ENCODE measurements at regions not wholly inside any gene's neighbourhood (a gene's known extent, or its start where the extent isn't known, plus 50 kb on each side); places are given as distances from the start of the nearest gene placed in this dataset.

DNA sequence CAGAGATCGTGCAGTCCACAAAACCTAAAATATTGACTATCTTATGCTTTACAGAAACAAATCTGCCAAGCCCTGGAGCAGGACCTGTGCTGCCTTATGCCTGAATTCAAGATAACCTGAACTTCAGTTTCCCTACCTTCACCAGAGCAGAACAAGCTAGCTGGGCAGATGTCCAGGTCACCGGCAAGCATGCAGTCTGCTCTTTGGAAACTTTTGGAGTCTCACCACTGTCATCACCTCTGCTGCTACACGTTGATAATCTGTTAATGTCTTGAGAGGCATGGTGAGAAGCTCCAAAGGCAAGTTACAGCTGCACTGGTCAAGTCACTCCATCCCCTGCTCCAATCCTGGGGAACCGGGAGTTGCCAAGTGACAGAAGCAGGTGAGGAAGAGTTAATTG is 354.2 kb downstream of the RBM43 start:
- POLR2A ChIA-PET = no interaction called here

DNA sequence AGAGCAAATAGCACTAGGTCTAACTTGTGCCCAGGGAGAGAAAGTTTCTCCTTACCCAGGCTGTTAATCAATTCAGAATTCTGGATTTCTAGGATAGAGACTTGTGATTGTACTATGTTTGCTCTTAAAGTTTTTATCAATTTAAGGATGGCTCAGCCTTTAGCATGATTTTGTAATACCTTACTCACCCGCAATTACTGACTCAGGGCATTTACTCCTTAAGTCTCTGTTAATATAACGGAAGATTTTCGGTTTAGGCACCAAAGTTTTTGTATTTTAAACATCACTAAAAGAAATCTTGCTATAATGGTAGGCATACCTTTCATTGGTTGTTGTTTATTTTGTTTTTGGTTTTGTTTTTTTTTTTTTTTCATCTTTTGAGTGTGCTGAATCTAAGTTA is 358.2 kb downstream of the RBM43 start:
- no peak overlapping the region for H3K27ac Mint-ChIP-seq
- H3K9me3 Mint-ChIP-seq = no peaks in the 10 kb centered on the region
- DNase-seq = no peak
- H3K4me1 Mint-ChIP-seq = no peaks in the 10 kb centered on the region
- ChIA-PET CTCF (no interaction called here), POLR2A (no interaction called here)
- H3K4me3 Mint-ChIP-seq = no peak overlapping the region
- no peaks in the 10 kb centered on the region for H3K27me3 Mint-ChIP-seq
- H3K36me3 Mint-ChIP-seq (ENCODE audit: low read depth) = no peaks in the 10 kb centered on the region

More for the DNA sequence above, 354.2 kb downstream of the RBM43 start:
- H3K9me3 Mint-ChIP-seq = no peaks in the 10 kb centered on the region
- H3K27me3 Mint-ChIP-seq = no peaks in the 10 kb centered on the region
- H3K27ac Mint-ChIP-seq = no peak overlapping the region
- DNase-seq = no peak
- no peaks in the 10 kb centered on the region for H3K4me1 Mint-ChIP-seq
- H3K4me3 Mint-ChIP-seq = no peak overlapping the region
- CTCF ChIA-PET = no interaction called here
- no peaks in the 10 kb centered on the region for H3K36me3 Mint-ChIP-seq (ENCODE audit: low read depth)

DNA sequence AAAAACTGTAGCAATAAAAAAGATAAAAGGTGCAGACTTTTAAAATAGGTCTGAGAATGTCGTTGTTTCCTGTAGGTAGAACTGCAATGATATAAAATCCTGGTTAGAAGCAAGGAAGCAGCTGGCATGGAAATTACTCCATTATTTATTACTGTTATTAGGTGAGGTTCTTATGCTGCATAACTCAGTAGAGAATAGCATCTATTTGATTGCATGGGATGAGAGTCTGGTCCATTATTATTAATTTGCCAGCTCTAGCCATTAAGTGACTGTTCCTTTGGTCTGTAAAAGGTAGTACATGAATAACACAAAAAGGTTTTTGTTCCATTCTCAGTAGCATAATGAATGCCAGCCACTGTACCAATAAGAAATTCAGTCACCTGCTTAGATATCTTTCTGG is 358.6 kb downstream of the RBM43 start:
- no peak for DNase-seq
- CTCF ChIA-PET = no interaction called here
- Mint-ChIP-seq H3K4me3 (no peak overlapping the region), H3K27ac (no peak overlapping the region), H3K9me3 (no peaks in the 10 kb centered on the region), H3K4me1 (no peaks in the 10 kb centered on the region), H3K36me3 (ENCODE audit: low read depth) (no peaks in the 10 kb centered on the region), H3K27me3 (no peaks in the 10 kb centered on the region)
- POLR2A ChIA-PET = no interaction called here

DNA sequence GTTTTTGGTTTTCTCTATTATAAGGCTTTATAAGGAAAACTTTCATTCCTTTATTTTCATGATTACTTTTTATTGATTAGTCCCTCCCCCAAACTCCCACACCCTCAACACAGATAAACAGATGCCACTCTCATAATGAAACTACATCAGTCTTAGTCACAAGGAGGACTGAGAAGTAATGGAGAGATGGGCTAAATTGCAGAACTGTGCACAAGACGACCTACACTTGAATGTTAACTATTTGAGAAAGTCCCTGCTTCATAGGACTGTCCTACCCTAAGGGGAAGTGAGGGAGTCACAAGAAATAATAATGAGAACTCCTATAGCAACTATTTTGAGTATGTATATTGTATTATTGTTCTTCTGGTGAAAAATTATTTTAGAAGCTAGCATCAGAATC is 360.8 kb downstream of the RBM43 start:
- DNase-seq = no peak
- CTCF ChIA-PET = no interaction called here
- Mint-ChIP-seq H3K27me3 (no peaks in the 10 kb centered on the region), H3K4me1 (no peaks in the 10 kb centered on the region), H3K4me3 (no peak overlapping the region), H3K9me3 (no peaks in the 10 kb centered on the region), H3K27ac (no peak overlapping the region), H3K36me3 (ENCODE audit: low read depth) (no peaks in the 10 kb centered on the region)
- POLR2A ChIA-PET = no interaction called here

DNA sequence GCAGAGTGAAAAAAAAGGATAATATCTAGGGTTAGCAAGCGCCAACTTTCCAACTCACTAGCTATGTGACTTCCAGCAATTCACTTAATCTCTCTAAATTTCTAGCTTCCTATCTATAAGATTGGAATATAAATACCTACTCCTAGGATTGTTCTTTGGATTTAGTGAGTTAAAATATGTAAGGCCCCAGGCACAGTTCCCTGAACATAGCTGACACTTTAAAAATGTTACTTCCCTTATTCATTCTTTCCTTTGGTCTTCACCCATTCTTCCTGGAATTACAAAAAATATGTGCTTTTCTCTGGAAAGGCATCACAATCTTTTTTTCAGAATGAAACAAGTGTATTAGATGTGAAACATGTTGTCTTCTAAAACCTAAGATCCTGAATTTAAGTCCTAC is 365.7 kb downstream of the RBM43 start:
- Mint-ChIP-seq H3K27me3 (peaks cover 4% of the 10 kb centered on the region), H3K27ac (no peak overlapping the region), H3K36me3 (ENCODE audit: low read depth) (no peaks in the 10 kb centered on the region), H3K4me1 (no peaks in the 10 kb centered on the region), H3K9me3 (no peaks in the 10 kb centered on the region), H3K4me3 (no peak overlapping the region)
- ChIA-PET CTCF (no interaction called here), POLR2A (interaction anchor here (0.6 kb wide), 1 partner anchor 329 kb away, joined by 3 read pairs; no protein-coding TSS in a partner anchor)
- no peak for DNase-seq

DNA sequence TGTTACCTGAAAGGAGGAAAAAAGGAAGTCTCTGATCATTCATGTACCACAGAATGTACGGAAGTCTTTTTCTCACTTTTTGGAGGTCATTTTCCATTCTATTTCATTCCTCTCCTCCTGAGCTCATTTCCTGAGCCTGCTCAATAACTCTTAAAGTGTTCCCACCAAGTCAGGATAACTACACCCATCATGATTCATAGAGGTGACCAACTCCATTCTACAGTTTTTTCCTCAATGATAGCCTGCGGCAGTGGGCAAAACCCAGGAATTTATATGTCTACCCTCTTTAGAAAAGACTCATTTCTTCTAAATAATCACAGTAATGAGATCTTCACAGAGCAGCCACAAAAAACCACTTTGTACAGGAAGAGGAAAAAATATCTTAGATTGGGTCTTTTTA is 372.5 kb downstream of the RBM43 start:
- POLR2A ChIA-PET = no interaction called here
- Mint-ChIP-seq H3K36me3 (ENCODE audit: low read depth) (no peaks in the 10 kb centered on the region), H3K9me3 (no peaks in the 10 kb centered on the region), H3K4me3 (no peak overlapping the region), H3K27me3 (peaks cover 4% of the 10 kb centered on the region), H3K27ac (no peak overlapping the region), H3K4me1 (no peaks in the 10 kb centered on the region)
- CTCF ChIA-PET = no interaction called here
- no peak for DNase-seq

DNA sequence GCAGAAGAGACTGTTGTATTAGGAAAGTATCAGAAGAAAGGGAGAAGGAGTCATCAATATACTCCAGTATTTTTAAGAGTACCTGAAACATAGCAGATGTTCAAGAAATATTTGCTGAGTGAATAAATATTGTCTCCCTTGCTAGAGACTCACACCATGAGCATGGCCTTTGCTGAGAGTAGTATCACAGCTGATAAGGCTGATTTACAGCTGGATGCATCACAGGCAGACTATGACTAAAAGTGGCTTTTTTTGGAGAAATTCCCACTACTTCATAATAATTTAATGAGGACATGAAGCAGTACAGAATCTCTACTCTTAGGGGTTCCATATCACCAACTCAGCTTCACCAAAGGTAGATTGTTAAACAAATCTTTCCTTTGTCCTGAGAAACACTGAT is 373.3 kb downstream of the RBM43 start:
- Mint-ChIP-seq H3K4me1 (no peaks in the 10 kb centered on the region), H3K4me3 (no peak overlapping the region), H3K27ac (no peak overlapping the region)

DNA sequence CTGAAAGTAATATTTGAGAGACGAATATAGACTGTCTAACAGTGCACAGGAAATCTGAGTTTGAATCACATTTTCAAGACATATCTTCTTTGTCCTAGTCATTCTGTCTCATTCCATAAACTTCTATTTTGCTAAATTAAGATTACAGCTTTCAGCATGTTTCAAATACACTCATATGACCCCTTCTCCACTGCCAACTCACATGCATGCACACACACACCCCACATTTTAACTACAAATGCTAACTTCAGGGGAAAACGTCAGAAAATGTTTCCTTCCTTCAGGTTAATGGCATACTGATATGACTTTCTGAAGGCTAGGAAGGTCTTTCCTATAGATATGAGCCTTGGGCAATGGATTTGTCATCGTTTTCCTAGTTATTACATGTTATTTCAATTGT is 373.7 kb downstream of the RBM43 start:
- peaks cover 4% of the 10 kb centered on the region for H3K27me3 Mint-ChIP-seq
- H3K4me3 Mint-ChIP-seq = no peak overlapping the region
- ChIA-PET POLR2A (no interaction called here), CTCF (no interaction called here)
- no peak for DNase-seq
- no peaks in the 10 kb centered on the region for H3K9me3 Mint-ChIP-seq
- no peaks in the 10 kb centered on the region for H3K36me3 Mint-ChIP-seq (ENCODE audit: low read depth)
- H3K27ac Mint-ChIP-seq = no peak overlapping the region
- H3K4me1 Mint-ChIP-seq = no peaks in the 10 kb centered on the region

More for the DNA sequence above, 373.3 kb downstream of the RBM43 start:
- no peak for DNase-seq
- Mint-ChIP-seq H3K36me3 (ENCODE audit: low read depth) (no peaks in the 10 kb centered on the region), H3K9me3 (no peaks in the 10 kb centered on the region), H3K27me3 (peaks cover 4% of the 10 kb centered on the region)
- CTCF ChIA-PET = no interaction called here
- POLR2A ChIA-PET = no interaction called here

DNA sequence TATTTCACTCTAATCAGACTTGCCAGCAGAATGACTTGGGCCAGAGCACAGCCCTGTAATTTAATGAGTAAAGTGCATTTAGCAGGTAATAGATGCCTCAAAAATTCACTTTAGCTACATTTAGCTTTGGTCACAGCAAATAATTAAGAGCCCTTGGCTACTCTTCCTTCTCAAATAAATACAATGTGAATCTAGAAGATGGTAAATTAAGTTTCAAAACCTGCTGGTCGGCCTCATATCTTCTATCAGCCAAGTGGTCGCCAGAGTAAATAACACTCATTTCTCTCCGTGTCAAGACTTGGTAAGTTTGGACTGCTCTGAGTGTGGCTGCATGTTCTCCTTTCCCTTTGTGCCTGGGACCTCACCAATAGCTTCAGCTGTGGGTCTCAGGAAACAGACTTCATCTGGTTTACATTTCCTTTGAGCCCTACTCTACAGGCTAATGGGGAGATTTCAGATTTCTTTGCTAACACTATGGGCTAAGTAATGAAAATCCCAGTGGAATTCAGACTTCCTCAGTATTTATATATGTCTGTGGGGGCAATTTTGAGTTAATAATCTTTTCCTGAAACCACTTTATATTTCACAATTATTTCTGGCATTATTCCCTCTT is 375.8 kb downstream of the RBM43 start:
- Mint-ChIP-seq H3K4me3 (no peak overlapping the region), H3K9me3 (no peaks in the 10 kb centered on the region), H3K27ac (no peak overlapping the region), H3K36me3 (ENCODE audit: low read depth) (no peaks in the 10 kb centered on the region), H3K27me3 (no peaks in the 10 kb centered on the region), H3K4me1 (no peaks in the 10 kb centered on the region)
- CTCF ChIA-PET = no interaction called here
- DNase-seq = no peak
- POLR2A ChIA-PET = no interaction called here

DNA sequence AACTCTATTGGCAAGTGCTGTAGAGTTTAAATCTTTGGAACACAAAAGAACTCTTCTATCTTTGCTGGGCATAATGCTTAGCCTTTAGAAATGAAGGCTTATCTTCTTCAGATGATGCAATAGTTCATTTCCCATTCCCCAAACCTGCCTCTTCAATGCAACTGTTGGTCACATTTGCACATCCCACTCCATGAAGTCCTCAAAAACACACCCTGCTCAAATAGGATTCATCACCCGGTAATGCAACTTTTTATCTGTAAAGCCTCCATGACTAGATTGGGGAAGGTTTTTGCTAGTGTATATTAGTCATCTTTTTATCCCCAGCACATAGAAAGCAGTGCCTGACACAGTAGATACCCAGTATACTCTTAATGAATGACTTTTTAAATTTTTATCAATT is 376.4 kb downstream of the RBM43 start:
- Mint-ChIP-seq H3K9me3 (no peaks in the 10 kb centered on the region), H3K4me3 (no peak overlapping the region), H3K36me3 (ENCODE audit: low read depth) (no peaks in the 10 kb centered on the region), H3K27ac (no peak overlapping the region), H3K27me3 (no peaks in the 10 kb centered on the region), H3K4me1 (no peaks in the 10 kb centered on the region)
- ChIA-PET POLR2A (no interaction called here), CTCF (no interaction called here)
- no peak for DNase-seq

DNA sequence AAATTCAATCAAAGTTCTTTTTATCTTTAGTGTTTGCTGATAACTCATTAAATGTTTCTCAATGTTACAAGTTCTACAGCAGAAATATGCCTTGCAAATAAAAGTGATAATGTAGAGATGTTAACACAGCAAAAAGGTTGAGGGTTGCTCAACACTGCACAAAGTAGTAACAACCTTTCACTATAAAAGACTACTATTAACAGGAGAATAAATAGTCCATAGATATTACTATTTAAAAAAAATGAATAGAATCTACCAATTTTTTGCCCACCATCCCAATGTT is 378.1 kb downstream of the RBM43 start:
- Mint-ChIP-seq H3K36me3 (ENCODE audit: low read depth) (no peaks in the 10 kb centered on the region), H3K4me1 (no peaks in the 10 kb centered on the region), H3K27me3 (no peaks in the 10 kb centered on the region), H3K4me3 (no peak overlapping the region), H3K9me3 (no peaks in the 10 kb centered on the region), H3K27ac (no peak overlapping the region)
- CTCF ChIA-PET = no interaction called here
- POLR2A ChIA-PET = no interaction called here
- DNase-seq = no peak

DNA sequence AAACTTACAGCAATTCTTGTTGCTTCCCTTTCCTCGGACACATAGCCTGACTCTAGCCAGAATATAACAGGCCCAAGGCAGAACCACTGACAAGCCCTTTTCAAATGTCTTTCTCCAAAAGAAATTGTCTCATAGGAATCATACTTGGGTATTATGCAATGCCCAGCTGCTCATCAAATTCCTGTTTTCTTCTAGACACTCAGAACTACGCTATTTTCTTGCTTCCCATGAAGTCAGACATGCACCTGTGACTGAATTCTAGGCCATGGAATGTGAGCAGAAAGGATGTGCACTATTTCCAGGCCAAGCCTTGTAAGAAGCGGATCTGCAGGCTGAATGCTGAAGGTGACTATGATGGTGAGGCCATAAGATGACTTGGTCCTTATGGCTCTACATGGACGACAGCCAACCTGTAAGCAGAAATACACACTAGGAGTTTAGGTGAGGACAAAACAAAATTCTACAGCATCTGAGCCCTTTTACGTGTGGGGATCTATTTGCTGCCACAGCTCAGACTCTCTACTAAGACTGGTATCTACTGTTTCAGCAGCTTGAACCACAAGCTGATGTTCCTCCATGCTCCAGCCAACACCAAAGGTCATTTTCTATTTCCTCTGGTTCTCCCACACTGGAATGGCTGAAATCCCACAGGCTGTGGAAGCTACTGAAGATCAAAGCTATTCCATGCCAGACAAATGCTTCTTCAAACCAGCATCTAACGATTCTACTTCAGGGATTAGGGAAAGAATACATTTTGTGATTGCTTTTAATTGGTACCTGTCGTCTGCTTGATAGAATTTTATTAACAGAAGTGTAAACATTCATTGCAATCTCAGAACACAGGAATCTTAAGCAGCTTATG is 378.7 kb downstream of the RBM43 start:
- CTCF ChIA-PET = no interaction called here
- no peaks in the 10 kb centered on the region for H3K27me3 Mint-ChIP-seq

DNA sequence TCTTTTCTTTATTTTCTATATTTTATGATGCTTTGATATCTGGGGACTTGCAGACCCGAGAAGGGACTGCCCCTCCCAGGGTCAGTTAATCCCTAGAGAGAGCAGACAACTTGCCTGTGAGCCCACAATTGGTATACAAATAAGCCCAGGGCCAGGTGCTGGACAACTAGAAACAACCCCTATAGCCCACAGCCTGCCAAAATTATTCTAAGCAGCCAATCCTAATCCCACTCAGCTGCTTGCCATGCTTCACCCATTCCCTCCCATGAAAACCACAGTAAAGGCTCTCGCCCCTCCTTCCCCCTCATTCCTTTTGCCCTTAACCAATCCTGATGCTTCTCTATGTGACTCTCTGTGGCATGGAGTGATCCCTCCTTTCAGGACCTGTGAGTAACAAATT is 380.7 kb downstream of the RBM43 start:
- Mint-ChIP-seq H3K36me3 (ENCODE audit: low read depth) (no peaks in the 10 kb centered on the region), H3K4me1 (no peaks in the 10 kb centered on the region), H3K27me3 (no peaks in the 10 kb centered on the region), H3K27ac (no peak overlapping the region), H3K9me3 (no peaks in the 10 kb centered on the region), H3K4me3 (no peak overlapping the region)
- no peak for DNase-seq
- ChIA-PET POLR2A (no interaction called here), CTCF (no interaction called here)

More for the DNA sequence above, 378.7 kb downstream of the RBM43 start:
- Mint-ChIP-seq H3K4me3 (no peak overlapping the region), H3K27ac (no peak overlapping the region), H3K4me1 (no peaks in the 10 kb centered on the region), H3K9me3 (no peaks in the 10 kb centered on the region), H3K36me3 (ENCODE audit: low read depth) (no peaks in the 10 kb centered on the region)
- no peak for DNase-seq
- POLR2A ChIA-PET = no interaction called here

DNA sequence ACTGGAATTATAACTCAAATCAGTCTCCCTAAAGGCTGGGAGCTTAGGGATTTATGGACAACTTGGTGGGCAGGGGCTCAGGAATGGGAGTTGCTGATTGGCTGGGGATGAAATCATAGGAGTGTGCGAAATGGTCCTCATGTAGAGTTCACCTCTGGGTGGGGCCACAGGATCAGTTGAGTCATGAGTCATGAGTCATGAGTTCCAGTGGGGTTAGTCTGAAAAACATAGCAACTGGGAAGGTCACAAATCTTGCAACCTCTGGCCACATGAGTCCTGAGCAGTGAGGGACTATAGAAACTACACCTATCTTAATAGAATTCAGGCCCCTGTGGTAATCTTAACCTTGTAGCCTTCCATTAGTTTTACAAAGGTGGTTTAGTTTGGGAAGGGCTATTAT is 383.3 kb downstream of the RBM43 start:
- Mint-ChIP-seq H3K4me3 (no peak overlapping the region), H3K27me3 (no peaks in the 10 kb centered on the region), H3K27ac (no peak overlapping the region), H3K4me1 (no peaks in the 10 kb centered on the region), H3K36me3 (ENCODE audit: low read depth) (no peaks in the 10 kb centered on the region), H3K9me3 (no peaks in the 10 kb centered on the region)
- no peak for DNase-seq
- POLR2A ChIA-PET = no interaction called here
- CTCF ChIA-PET = no interaction called here

Data from activated CD4-positive, alpha-beta T cell treated with anti-CD3 and anti-CD28 coated beads, Interleukin-2, amount 10 ng/mL, durations not matched to agents 7 days and 5 days (primary cell).